ENCODE measurements at regions not wholly inside any gene's neighbourhood (a gene's known extent, or its start where the extent isn't known, plus 50 kb on each side); places are given as distances from the start of the nearest gene placed in this dataset.

DNA sequence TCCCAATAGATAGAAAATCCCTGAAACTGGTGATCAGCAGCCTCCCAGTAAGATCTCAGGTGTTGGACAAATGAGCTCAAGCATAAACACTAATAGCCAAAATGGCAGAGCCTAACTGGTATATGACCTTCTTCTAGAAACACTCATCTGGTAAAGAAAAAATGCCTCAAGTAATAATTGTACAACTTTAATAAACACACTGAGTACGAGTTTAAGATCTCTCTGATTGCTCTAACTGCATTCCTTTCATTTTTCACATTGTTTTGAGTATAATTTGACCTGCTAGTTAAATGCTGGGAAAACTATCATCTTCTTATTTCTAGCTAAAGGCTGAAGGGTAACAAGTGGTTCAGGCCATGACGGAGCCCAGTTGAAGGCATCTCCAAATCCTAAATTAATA lies 2009.5 kb upstream of the PCDH20 start:
- no peak overlapping the region for H2AFZ ChIP-seq (ENCODE audit: low read depth, low read length)
- POLR2A ChIA-PET = no interaction called here
- intact Hi-C loops (cut with micrococcal nuclease) (no loop called here), dilution Hi-C loops (cut with MboI; ENCODE audit: extremely low pct_ligation_motif_present, low sequenced_read_pairs) (no loop called here)
- FAIRE-seq = no peak
- no peak overlapping the region for H3K4me3 ChIP-seq (replicated peaks in 1 of 3; ENCODE audit: insufficient read depth in 1 of 3, low read depth in 1 of 3, low read length in 3 of 3)
- no peak for DNase-seq (ENCODE audit: low read depth, low spot score)
- no peaks in the 10 kb centered on the region for H3K4me1 ChIP-seq (ENCODE audit: control insufficient read depth, extremely low read depth, insufficient read depth, low read length)
- CTCF ChIA-PET = interaction anchor here (1.5 kb wide), 1 partner anchor 16 kb away, joined by 4 read pairs; no protein-coding TSS in a partner anchor
- H3K9me1 ChIP-seq (replicated peaks; ENCODE audit: control insufficient read depth, extremely low read depth, insufficient read depth, low read length) = no peaks in the 10 kb centered on the region
- H3K27ac ChIP-seq (ENCODE audit: insufficient read depth, low read depth, low read length) = no peak overlapping the region
- H3K36me3 ChIP-seq (ENCODE audit: control insufficient read depth in 2 of 2, extremely low read depth in 1 of 2, insufficient read depth in 2 of 2, low read length in 2 of 2) = no peaks in the 10 kb centered on the region
- H4K20me1 ChIP-seq (replicated peaks; ENCODE audit: control insufficient read depth, extremely low read depth, insufficient read depth, low read length) = no peaks in the 10 kb centered on the region
- no peaks in the 10 kb centered on the region for H3K79me2 ChIP-seq (ENCODE audit: control insufficient read depth, insufficient read depth, low read length)
- no peaks in the 10 kb centered on the region for H3K9me3 ChIP-seq (replicated peaks; ENCODE audit: control insufficient read depth, insufficient read depth, low read length)
- BruUV-seq (replicated peaks) = no TSS peak
- H3K9ac ChIP-seq (replicated peaks; ENCODE audit: extremely low read depth, insufficient read depth, low read length) = no peak overlapping the region
- TF ChIP-seq FOS (IDR thresholded peaks at IDR 0.05; ENCODE audit: borderline replicate concordance, insufficient read depth, low read length) (no peak), GATA2 (IDR thresholded peaks at IDR 0.05; ENCODE audit: insufficient read depth, insufficient read length, low read depth, low read length) (no peak), POLR2AphosphoS5 (IDR thresholded peaks at IDR 0.05; ENCODE audit: insufficient read depth, low read depth, low read length) (no peak), EZH2 (IDR thresholded peaks at IDR 0.05; ENCODE audit: borderline replicate concordance, low read depth, low read length, severe bottlenecking) (no peak), POLR2A (IDR thresholded peaks at IDR 0.05; ENCODE audit: low read depth, low read length) (no peak), JUN (IDR thresholded peaks at IDR 0.05; ENCODE audit: borderline replicate concordance, insufficient read depth, insufficient read length, low read depth) (no peak), MYC (IDR thresholded peaks at IDR 0.05; ENCODE audit: low read depth, low read length) (no peak)
- TF ChIP-seq, protein P1, sequence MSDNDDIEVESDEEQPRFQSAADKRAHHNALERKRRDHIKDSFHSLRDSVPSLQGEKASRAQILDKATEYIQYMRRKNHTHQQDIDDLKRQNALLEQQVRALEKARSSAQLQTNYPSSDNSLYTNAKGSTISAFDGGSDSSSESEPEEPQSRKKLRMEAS (IDR thresholded peaks at IDR 0.05; ENCODE audit: insufficient read depth, insufficient read length) = no peak
- TF ChIP-seq, protein P2, sequence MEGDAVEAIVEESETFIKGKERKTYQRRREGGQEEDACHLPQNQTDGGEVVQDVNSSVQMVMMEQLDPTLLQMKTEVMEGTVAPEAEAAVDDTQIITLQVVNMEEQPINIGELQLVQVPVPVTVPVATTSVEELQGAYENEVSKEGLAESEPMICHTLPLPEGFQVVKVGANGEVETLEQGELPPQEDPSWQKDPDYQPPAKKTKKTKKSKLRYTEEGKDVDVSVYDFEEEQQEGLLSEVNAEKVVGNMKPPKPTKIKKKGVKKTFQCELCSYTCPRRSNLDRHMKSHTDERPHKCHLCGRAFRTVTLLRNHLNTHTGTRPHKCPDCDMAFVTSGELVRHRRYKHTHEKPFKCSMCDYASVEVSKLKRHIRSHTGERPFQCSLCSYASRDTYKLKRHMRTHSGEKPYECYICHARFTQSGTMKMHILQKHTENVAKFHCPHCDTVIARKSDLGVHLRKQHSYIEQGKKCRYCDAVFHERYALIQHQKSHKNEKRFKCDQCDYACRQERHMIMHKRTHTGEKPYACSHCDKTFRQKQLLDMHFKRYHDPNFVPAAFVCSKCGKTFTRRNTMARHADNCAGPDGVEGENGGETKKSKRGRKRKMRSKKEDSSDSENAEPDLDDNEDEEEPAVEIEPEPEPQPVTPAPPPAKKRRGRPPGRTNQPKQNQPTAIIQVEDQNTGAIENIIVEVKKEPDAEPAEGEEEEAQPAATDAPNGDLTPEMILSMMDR (IDR thresholded peaks at IDR 0.05; ENCODE audit: extremely low read depth in 1 of 2, insufficient read depth in 1 of 2, low read depth in 1 of 2, low read length in 2 of 2) = no peak
- H3K27me3 ChIP-seq (ENCODE audit: control insufficient read depth in 2 of 2, insufficient read depth in 2 of 2, low read length in 2 of 2) = no peaks in the 10 kb centered on the region
- no peak overlapping the region for H3K4me2 ChIP-seq (ENCODE audit: insufficient read depth, low read length)

Measured in endothelial cell of umbilical vein (primary cell).